WERI-Rb-1 (cell line): ENCODE measurements at regions not wholly inside any gene's neighbourhood (a gene's known extent, or its start where the extent isn't known, plus 50 kb on each side); places are given as distances from the start of the nearest gene placed in this dataset.

ENCODE experiments used
- DNase-seq: peaks from one replicate; pipeline ENCODE4 v3.0.0-alpha.2; 2020
- H3K27ac ChIP-seq: fragments of 250-450 bp; sonication (Bioruptor Pico); 2 replicates; pipeline ENCODE4 v1.5.1; 2020; ENCODE audit warnings: mild to moderate bottlenecking, moderate library complexity
- H3K27me3 ChIP-seq: fragments of 250-450 bp; sonication (Bioruptor Pico); 2 replicates; pipeline ENCODE4 v1.5.1; 2021; ENCODE audit warnings: mild to moderate bottlenecking, low read depth, moderate library complexity; ENCODE audit not compliant: insufficient read depth, severe bottlenecking
- H3K36me3 ChIP-seq: fragments of 250-450 bp; sonication (Bioruptor Pico); 2 replicates; pipeline ENCODE4 v1.5.1; 2020; ENCODE audit warnings: mild to moderate bottlenecking, moderate library complexity
- H3K4me3 ChIP-seq: 2 replicates; pipeline ENCODE4 v1.5.1; 2011; ENCODE audit warnings: low read depth, mild to moderate bottlenecking, control low read depth, low read length
- H3K9me3 ChIP-seq: fragments of 250-450 bp; sonication (Bioruptor Pico); 2 replicates; pipeline ENCODE4 v1.5.1; 2021; ENCODE audit warnings: mild to moderate bottlenecking, moderate library complexity; ENCODE audit not compliant: severe bottlenecking
- CTCF ChIP-seq: IDR thresholded peaks from 2 replicates; pipeline ENCODE4 v1.5.1; 2011; ENCODE audit warnings: low read depth, mild to moderate bottlenecking, control low read depth, inconsistent platforms, low read length

- no peak overlapping the region for H3K27ac ChIP-seq
- no peaks in the 10 kb centered on the region for H3K36me3 ChIP-seq
- no peak for DNase-seq
- no peak for TF ChIP-seq CTCF
- no peaks in the 10 kb centered on the region for H3K9me3 ChIP-seq
- H3K4me3 ChIP-seq: no peak overlapping the region
- H3K27me3 ChIP-seq: no peaks in the 10 kb centered on the region
Observed at GRCh38 chr16:85521552-85522307, 91.4 kb upstream of the GSE1 start.

GRCh38 chr16:85522308-85522841 lies 90.7 kb upstream of the GSE1 start:
- H3K4me3 ChIP-seq: no peak overlapping the region
- no peaks in the 10 kb centered on the region for H3K27me3 ChIP-seq
- no peak for DNase-seq
- no peak overlapping the region for H3K27ac ChIP-seq
- no peak for TF ChIP-seq CTCF
- H3K36me3 ChIP-seq: no peaks in the 10 kb centered on the region
- no peaks in the 10 kb centered on the region for H3K9me3 ChIP-seq

DNA sequence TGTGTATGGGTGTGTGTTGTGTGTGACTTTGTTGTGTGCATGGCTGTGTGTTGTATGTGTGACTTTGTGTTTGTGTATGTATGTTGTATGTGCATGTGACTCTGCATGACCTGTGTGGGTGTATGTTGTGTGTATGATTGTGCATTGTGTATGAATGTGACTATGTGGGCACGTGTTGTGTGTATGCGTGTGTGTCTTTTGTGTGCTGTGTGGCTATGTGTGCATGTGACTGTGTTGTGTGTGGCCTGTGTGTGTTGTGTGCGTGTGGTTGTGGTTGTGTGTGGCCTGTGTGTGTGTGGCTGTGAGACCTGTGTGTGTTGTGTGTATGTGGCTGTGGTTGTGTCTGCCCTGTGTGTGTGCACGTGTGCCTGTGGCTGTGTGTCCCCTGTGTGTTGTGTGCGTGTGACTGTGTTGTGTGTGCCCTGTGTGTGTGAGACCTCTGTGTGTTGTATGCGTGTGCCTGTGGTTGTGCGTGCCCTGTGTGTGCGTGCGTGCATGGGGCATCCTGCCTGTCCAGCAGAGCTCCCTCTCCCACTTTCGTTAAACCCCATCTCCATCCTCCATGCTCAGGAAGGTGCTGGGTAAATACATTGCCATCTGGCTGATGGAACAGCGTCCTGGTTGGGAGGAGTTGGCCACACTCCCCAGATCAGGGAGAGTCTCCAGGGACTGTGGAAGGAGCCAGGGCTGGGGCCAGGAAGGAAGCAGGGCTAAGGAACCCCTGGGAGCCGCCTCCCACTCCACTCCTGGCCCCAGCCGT lies 90.1 kb upstream of the GSE1 start:
- no peak overlapping the region for H3K4me3 ChIP-seq
- DNase-seq: peak; percentile 59
- no peaks in the 10 kb centered on the region for H3K27me3 ChIP-seq
- H3K36me3 ChIP-seq: no peaks in the 10 kb centered on the region
- no peak for TF ChIP-seq CTCF
- H3K9me3 ChIP-seq: no peaks in the 10 kb centered on the region
- H3K27ac ChIP-seq: peak overlapping the region; percentile 67

DNA sequence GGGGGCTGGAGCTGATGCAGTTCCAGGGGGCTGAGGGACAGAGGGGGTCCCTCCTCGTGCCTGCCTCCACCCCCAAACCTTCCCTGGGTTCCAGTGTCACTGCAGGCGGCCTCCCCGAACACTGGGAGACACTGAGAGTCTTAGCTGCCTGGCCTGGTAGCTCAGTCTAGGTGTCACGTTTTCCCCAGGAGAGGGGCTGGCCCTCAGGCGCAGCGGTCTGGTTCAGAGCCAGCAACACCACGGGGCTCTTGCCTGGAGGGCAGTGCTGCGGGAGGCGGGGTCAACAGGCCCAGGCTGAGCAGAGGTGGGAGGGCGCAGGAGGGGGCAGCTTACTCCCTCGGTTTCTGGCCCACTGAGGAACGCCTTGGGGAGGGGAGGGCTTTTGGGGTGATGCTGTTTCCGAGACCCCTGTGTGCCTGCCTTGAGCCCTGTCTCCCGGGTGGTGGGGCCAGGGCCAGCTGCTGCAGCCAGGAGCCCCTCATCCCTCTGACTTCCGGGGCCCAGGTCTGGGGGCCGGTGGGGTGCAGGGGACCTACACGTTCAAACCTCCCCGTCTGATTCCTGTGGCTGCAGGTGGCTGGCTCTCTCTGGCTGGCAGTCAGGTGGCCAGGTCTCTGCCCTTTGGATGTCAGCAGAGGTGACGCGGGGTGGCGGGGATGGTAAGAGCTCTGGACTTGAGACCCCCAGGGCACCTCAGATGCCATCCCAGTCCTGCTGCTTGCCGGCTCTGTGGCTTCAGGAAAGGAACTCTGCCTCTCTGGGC lies 89.3 kb upstream of the GSE1 start:
- no peaks in the 10 kb centered on the region for H3K9me3 ChIP-seq
- no peaks in the 10 kb centered on the region for H3K27me3 ChIP-seq
- peak overlapping the region; percentile 67 for H3K27ac ChIP-seq
- H3K36me3 ChIP-seq: no peaks in the 10 kb centered on the region
- no peak overlapping the region for H3K4me3 ChIP-seq
- no peak for TF ChIP-seq CTCF
- DNase-seq: no peak

GRCh38 chr16:85524365-85524629 lies 88.8 kb upstream of the GSE1 start:
- H3K4me3 ChIP-seq: no peak overlapping the region
- TF ChIP-seq CTCF: no peak
- no peak for DNase-seq

More at GRCh38 chr16:85524365-85524629, 88.8 kb upstream of the GSE1 start:
- no peaks in the 10 kb centered on the region for H3K36me3 ChIP-seq
- no peaks in the 10 kb centered on the region for H3K9me3 ChIP-seq
- no peaks in the 10 kb centered on the region for H3K27me3 ChIP-seq
- H3K27ac ChIP-seq: peak overlapping the region; percentile 22; the same call in 1 of the 2 replicates
